HL-60/S4 treated with retinoic acid at 250 ng/mL for 4 days and 3 days (cell line): ENCODE measurements at regions not wholly inside any gene's neighbourhood (a gene's known extent, or its start where the extent isn't known, plus 50 kb on each side); places are given as distances from the start of the nearest gene placed in this dataset.

Experiments used
- in situ Hi-C: fragments of 300-500 bp; cut with MboI; formaldehyde crosslinking; loops from 2 replicates; pipeline ENCODE4 v1.7.0; 2022; ENCODE audit warnings: low sequenced_read_pairs

DNA sequence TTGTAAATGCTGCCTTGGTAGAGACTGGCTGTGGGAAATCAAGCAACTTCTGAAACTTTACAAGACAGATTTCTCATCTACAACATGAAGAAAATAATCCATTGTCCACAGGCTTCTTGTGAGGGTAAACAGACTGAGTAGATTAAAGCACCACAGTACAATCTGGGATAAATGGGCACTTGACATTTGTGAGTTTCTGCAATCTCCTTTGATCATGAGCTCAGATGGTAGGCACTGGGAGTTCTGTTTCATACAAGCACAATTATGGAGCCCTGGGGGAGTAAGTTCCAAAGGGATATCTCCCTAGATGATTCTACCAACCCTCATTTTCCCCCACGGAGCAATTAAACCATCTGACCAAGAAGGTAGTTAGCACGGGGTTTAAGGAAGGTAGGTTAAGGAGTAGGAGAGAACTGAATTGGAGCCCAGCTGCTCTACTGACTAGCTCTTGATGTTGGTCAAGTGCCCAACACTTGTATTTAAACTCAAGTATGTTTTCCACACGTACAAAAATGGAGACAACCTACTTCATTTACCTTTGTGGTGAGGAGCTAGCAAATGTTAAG, 479.5 kb upstream of the TNC start:
- in situ Hi-C loops, result no loop called here

DNA sequence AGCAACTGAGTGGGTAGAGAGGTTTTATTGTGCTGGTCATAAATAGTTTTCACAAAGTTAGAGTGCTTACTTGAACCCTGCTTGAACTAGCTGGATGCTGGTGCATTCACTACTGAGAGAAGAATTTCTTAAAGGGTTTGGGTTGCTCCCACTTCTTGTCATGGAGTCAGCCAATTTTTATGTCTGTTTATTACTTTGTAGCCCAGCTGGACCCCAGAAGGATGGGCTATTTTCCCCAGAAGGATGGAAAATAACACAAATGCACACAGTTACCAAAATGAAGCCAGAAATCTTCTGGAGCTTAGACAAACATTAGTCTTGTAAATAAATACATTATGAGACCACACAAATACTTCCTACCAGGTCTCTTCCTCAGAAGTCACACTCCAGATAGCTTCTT, 480.8 kb upstream of the TNC start:
- in situ Hi-C loops, result no loop called here

DNA sequence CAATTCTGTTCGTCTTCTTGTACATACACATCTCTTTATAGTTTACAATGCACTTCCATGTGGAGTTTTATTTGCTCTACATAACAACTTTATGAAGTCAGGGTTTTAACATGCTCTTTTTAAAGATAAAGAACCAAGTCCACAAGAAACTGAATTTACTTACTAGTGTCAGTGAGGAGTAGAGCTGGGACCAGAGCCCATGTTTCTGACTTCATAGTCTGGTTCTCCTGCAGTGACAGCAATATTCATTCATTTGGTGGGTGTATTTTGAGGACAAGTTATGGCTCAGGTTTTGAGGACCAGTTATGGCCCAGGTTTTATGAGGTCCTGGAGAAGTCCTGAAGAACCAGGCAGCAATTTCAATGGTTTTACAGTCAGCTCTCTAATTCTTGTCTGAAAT, 481.9 kb upstream of the TNC start:
- in situ Hi-C loops, result loop anchor here (25.0 kb wide), 1 partner anchor 962 kb away; no protein-coding TSS in a partner anchor

DNA sequence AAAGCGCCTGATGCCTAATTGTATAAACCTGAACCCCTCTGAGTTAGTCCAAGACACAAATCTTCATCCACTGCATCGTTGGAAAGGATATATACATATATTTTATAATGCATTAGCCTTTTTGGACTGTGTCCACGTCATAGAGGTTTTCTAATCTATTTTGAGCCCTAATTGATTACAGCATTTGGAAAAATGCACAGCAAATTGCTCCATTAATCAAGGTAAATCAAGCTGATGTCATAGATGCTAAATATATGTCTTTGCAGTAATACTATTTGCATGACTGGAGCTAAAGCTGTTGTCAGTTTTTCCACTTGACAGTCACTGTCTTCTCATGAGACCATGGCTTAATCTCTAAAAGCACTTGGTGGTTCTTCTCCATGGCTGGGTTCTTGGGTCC, 483.5 kb upstream of the TNC start:
- in situ Hi-C loops, result loop anchor here (25.0 kb wide), 1 partner anchor 961 kb away; no protein-coding TSS in a partner anchor

DNA sequence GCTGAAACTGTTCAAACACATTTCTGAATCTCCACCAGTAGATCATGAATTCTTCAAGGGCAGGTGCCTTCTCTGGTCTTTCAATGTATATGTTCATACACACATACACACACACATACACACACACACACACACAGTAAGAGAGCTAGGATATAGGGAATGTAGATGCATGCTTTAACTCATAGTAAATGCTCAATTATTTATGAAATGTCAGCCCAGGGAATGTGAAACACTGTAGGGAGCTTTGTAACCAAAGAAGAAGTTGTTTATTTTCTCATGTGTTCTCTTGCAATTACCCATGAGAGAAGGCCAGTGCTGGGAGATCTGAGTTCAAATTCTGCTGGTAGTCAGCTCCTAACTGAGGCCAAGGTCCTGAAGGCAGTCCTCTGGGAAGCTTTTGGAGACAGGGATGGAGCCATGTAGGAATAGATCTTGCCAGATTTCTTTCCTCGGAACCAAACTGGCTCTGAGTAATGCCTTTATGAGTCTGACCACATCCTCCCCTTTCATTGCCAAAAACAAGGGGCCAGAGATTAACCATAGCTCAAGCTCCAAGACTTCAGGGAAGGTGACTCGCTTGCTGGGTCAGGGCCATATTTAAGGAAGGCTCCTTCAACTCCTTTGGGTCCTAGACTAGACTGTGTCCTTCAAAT, 487.0 kb upstream of the TNC start:
- in situ Hi-C loops, result loop anchor here (25.0 kb wide), 1 partner anchor 957 kb away; no protein-coding TSS in a partner anchor

DNA sequence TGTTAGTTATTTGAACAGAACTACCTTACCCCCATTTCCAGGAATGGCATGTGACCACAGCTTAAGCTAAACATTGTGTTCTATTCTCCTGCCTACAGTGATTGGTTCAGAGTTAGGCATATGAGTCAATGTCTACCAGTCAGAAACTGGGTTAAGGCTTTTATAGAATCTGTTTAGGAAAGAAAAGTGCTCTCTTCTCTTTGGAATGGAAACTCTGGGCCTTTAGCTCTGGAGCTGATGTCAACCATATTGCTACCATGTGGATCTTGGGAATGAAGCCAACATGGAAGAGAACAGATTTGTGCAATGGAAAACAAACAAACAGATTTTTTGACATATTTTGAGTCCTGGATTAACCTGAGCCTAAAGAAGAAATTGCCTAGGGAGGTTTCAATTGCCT, 488.9 kb upstream of the TNC start:
- in situ Hi-C loops, result loop anchor here (25.0 kb wide), 1 partner anchor 955 kb away; no protein-coding TSS in a partner anchor

DNA sequence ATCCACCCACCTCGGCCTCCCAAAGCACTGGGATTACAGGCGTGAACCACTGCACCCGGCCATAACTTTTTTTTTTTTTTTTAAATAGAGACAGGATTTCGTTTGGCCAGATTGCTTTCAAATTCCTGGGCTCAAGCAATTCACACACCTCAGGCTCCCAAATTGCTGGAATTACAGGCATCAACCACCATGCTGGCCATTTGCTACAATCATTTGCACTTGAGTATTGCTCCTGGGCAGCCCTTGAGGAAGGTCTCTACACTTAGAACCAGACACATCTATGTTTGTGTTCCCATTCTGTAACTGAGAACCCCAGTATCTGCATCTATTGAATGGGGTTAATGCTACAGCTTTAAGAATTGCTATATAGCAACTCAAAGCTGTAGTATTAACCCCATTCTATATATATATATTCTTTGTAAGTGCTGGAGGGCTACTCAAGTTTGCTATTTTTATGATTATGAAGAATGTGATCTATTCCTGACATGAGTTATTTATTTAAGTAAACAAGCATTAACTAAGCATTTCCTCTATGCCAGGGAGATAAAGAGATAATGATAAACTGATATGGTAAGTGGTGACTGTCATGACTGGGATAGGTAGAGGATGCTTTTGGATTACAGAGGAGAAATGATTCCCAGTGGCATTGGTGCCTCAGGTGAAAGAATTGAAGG, 496.5 kb upstream of the TNC start:
- in situ Hi-C loops, result loop anchor here (25.0 kb wide), 1 partner anchor 948 kb away; no protein-coding TSS in a partner anchor

DNA sequence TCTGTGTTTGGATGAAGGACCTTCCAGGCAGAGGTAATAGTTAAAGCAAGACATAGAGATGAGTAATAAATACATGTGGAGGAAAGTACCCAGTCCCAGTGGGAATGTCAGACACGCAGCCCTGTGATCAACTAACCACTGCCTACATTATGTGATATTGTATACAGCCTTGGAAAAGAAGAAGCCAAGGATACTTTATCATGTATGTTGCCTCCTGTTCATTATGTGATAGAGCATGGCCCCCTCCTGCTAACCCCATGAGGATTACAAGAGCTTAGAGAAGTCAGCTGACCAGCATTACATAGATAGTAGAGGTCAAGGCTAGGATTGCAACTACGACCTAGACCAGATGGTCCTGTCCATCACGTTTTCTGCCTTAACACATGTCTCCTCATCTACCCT, 497.0 kb upstream of the TNC start:
- in situ Hi-C loops, result loop anchor here (25.0 kb wide), 1 partner anchor 947 kb away; no protein-coding TSS in a partner anchor

DNA sequence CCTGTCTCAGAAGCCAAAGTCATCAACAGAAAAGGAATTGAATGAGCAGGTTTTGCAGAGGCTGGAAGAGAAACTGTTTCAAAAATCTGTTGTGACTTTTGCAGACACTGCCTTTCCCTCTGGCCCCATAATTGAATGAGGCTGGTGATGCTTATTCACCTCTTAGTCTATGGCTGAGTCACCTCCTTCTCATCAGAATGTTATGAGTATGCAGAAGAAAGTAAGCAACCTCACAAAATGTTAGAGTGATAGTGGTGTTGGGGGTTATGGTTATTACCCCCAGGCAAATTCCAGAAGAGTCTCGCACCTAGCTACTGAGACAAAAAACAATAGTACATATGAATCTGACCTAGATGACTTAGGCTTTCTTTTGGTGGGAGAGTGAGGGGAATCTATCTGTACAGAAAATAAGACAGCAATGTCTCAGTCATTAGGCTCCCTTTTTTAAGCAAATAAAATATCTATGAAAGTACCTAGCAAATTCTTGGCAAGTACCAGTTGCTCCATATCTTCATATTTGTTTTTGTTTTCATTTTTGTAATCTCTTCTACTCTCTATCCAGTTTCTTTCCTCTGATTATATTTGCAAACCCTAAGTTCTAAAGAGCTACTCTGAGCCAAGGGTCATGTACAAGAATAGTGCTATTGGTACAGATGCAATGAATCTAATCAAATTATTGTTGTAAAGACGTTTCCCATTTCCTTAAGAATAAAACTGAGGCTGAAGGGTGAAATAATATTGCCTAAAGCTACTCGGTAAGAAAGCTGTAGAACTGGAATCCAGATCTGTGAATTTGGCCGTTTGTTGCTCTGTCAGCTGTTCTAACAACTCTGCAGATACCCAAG, 498.1 kb upstream of the TNC start:
- in situ Hi-C loops, result loop anchor here (25.0 kb wide), 1 partner anchor 946 kb away; no protein-coding TSS in a partner anchor

DNA sequence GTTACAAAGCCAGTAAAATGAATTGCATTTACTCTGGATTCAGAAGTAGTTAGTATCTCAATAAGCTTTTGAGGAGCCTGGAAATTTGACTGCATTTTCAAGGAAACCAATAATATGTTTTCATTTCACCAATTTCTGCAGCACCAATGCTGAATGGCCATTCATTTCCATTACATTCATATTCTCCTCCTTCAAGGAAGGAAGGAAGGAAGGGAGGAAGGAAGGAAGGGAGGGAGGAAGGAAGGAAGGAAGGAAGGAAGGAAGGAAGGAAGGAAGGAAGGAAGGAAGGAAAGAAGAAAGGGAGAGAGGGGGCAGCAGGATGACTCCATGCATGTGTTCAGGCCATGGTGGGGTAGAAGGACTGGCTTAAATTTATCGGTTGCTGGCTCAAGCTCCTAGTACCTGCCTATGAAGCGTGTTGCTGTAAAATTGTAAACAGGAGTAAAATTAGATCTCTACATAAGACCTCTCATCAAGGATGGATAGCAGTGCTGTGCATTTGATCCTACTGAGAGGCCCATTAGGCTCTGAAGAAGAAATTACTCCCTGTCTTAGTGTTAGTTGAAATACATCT, 498.8 kb upstream of the TNC start:
- in situ Hi-C loops, result loop anchor here (25.0 kb wide), 1 partner anchor 946 kb away; no protein-coding TSS in a partner anchor

DNA sequence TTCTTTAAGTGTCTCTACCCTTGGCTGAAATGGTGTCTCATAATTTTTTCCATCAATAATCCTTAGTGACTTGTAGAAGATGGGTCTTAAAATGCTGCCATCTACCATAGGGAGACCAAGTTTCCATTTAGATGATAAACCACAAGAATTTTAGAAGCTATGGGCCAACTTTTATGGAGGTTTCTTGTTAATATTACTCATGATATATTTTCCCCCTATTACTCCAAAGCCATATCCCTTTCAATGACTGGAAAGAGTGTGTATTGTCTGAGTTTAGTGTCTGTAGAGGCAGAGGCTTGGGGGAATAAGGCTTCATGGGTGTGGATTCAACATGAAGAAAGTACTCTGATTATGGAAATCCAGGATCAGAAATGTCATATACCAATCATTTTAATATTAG, 507.3 kb upstream of the TNC start:
- in situ Hi-C loops, result no loop called here

DNA sequence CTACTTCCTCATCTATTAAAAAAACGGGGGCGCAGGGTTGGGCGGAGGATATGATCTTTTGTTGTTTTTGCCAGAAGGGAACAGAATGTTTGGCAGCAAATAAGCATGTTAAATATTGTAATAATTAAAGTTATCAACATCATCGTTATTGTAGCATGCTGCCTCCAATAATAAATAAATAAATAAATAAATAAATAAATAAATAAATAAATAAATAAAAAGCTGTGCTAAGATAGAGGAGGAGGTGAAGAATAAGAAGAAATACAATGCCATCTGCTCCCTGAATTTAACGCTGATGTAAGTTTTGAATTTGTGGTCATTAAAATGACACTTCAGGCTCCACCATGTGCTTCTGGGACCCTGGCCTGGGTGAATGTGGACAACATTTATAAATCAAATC, 508.0 kb upstream of the TNC start:
- in situ Hi-C loops, result no loop called here

DNA sequence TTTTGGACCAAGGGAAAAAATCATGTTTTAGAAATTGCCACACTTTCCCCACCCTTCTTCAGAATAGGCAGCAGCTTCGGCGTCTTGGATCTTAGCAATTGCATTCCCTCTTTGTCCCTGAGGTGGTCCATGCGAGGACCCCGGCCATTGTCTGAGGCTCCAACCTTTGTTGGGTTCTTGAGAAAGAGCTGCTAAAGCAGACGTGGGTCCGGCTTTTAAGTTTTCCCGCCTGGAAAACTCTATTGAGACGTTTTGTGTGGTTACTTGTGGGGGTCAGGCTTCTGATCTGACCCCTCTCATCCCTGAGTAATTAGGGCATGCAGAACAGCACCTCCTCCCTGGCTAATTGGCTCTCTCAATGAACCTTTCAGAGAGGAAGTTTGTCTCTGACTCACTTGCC, 509.6 kb upstream of the TNC start:
- in situ Hi-C loops, result no loop called here

DNA sequence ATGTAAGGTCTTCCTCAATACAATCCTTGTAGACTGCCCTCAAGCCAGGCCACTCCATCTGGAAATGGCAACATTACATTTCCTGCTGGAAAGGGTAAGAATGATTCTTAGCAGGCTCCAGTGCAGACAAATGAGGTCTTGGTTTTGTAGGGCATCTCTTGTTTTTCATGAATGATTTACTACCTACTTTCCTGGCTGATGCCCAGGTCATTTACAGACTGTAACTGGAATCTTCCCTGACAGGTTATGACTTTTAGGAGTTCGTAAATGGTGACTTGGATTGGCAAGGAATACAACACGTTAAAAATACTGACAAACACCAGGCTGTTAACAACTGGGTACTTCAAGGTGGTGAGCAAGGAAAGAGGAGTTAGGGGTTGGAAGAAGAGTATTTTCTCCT, 510.5 kb upstream of the TNC start:
- in situ Hi-C loops, result no loop called here

DNA sequence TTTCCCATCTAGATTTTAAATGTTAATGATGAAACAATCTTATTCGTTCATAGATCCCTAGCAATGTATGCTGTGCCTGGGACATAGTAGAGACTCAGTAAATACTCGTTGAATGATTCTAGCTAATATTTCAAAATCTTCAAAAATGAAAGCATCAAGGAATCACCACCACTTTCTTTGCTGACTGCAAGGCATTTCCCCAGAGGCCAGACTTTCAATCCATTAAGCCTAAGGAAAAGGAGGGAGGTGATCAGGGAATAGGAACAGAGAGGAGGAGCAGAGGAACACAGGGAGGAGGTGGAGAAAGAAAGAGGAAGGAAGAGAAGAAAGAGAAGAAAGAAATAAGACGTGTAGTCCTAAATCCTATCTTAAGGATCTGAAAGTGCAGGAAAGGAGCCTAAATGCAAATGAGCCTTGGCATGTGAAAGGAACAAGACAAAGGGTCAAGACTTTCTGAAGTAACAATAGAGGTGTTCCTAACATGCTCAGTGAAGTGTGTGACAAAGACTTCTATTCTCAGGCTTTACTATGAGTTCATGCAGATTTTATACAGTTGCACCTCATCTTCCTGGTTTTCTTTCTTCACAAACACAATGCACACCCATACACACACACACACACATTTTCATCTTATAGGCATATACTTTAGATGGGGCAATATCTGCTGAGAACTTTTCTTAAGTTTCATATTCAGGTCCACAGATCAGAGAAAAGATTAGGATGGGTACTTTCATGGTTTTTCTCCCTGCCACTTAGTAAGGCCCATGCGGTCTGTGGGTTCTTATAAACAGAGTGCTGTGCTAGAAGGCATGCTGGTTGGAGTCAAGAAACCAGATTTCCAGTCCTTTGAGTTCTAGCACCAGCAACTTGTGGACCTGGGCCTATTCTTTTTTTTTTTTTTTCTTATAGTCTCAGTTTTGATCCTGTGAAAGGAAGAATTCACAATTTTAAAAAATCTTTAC, 512.2 kb upstream of the TNC start:
- in situ Hi-C loops, result no loop called here

DNA sequence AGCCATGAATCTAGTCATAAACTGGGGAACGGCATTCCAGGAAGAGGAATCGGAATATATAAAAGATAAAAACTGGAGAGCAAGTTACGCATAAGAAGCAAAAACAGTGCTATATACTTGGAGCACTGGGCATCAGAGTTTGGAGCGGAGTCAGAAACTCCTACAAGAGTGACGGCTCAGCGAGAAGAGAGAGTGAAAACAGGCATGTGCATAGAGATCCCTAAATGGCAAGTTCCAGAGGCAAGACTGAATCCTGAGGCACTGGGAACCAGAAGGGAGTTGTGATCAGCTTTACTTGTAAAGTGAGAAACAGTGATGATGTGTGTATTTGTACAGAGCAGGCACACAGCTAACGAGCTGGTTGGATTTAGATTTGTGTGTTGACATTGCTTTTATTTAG, 514.4 kb upstream of the TNC start:
- in situ Hi-C loops, result no loop called here

DNA sequence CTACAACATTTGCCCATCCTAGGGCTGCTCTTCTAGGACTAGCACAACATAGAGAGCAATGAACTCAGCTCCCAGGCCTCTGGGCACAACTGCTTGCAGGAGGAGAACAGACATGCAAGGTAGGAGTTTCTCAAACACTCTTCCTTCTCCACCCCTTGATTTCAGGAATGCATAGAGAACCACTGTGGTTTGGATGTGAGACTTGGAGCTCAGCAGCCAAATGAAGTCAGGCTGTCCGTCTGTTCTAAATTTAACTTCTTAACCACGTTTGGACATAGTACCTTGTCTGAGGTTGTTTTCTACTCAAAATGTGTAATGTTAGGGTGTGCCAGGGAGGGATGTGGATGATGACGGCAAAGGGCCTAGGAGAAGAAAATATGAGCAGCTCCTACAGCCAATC, 515.1 kb upstream of the TNC start:
- in situ Hi-C loops, result no loop called here

DNA sequence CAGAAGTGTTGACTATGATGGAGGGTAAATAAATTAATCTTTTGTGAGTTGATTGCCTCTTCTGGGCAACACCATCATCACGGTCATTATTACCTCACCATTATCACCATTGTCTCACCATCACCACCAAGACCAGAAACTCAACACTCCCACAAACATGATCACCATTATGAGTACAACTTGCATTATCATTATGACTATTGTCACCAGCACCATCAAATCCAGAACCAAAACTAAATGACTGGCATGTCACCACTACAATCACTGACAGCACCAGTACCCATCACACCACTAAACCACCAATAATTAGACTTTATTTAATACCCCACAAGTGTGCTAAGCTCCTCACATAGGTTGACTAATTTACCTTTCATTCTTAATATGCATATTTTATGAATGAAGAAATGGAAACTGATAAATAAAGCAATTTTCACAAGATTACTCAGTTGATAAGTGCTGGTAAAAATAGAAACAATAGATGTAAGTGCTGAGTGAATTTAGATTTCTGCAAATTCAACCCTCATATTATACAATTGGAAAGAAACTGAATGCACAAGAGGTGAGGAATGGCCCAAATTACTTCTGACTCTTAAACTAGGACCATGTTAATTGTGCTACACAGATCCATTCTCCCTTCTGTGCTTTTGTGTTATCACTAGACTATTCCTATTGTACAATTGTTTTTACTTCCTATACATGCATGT, 517.8 kb upstream of the PAPPA start:
- in situ Hi-C loops, result no loop called here

DNA sequence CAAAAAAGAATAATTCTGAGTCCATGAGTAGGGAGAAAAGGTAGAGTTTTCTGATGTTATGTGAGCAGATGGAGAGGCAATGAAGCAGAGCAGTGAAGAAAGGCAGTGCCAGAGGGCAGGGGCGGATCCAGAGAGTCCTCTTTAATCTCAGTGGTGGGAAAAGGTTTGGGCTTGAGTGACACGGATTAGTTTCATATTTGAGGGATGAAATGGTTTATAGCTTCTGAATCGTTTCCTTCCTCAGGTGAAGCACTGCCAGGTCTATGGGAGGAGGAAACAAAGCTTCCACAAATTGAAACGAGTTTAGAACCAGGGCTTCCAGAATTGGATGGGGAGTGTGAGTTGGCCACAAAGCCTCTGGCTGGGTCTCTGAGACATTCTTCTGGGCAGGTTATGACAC, 517.0 kb upstream of the PAPPA start:
- in situ Hi-C loops, result no loop called here
